ENCODE measurements at regions not wholly inside any gene's neighbourhood (a gene's known extent, or its start where the extent isn't known, plus 50 kb on each side); places are given as distances from the start of the nearest gene placed in this dataset.

GRCh38 chr1:48105165-48105564 lies 108.0 kb upstream of the TRABD2B start:
- Histone ChIP-seq H4K20me1 (ENCODE audit: control insufficient read depth, extremely low read depth, insufficient read depth, low read length) (no peaks in the 10 kb centered on the region), H3K4me1 (ENCODE audit: control insufficient read depth, extremely low read depth, insufficient read depth, low read length) (no peaks in the 10 kb centered on the region), H3K36me3 (ENCODE audit: control insufficient read depth in 2 of 2, extremely low read depth in 1 of 2, insufficient read depth in 2 of 2, low read length in 2 of 2) (no peaks in the 10 kb centered on the region), H3K9ac (ENCODE audit: control insufficient read depth, extremely low read depth, insufficient read depth, low read length) (no peak overlapping the region), H2AFZ (ENCODE audit: control insufficient read depth, low read length) (no peak overlapping the region), H3K9me3 (ENCODE audit: control insufficient read depth, low read depth, low read length) (no peaks in the 10 kb centered on the region), H3K4me3 (ENCODE audit: control insufficient read depth in 2 of 3, extremely low read depth in 1 of 3, insufficient read depth in 2 of 3, low read depth in 1 of 3, low read length in 3 of 3) (no peak overlapping the region), H3K27me3 (ENCODE audit: control insufficient read depth, extremely low read depth, insufficient read depth, low read length) (no peaks in the 10 kb centered on the region), H3K79me2 (ENCODE audit: control insufficient read depth, insufficient read depth, low read length) (no peaks in the 10 kb centered on the region), H3K27ac (ENCODE audit: control insufficient read depth, insufficient read depth, low read length) (no peak overlapping the region), H3K4me2 (ENCODE audit: control insufficient read depth, extremely low read depth, insufficient read depth, low read depth, low read length) (no peak overlapping the region), H3K9me1 (ENCODE audit: control insufficient read depth, extremely low read depth, insufficient read depth, low read length) (no peaks in the 10 kb centered on the region)
- dilution Hi-C loops (cut with MboI; ENCODE audit: extremely low pct_ligation_motif_present, low sequenced_read_pairs) = no loop called here
- FAIRE-seq = no peak
- DNase-seq (ENCODE audit: low read depth, low spot score) = no peak
- TF ChIP-seq CTCF (optimal IDR thresholded peaks at IDR 0.05 in 1 of 3, IDR thresholded peaks at IDR 0.05 in 1 of 3, conservative IDR thresholded peaks at IDR 0.05 in 1 of 3; ENCODE audit: extremely low read depth in 1 of 3, insufficient read depth in 2 of 3, low read length in 3 of 3) = peak in 2 of 3 experiments; percentile 37 to 47
- no peak for TF ChIP-seq EZH2 (IDR thresholded peaks at IDR 0.05; ENCODE audit: low read length)

GRCh38 chr1:48103495-48103894 lies 106.3 kb upstream of the TRABD2B start:
- no peaks in the 10 kb centered on the region for H3K4me1 ChIP-seq (ENCODE audit: control insufficient read depth, extremely low read depth, insufficient read depth, low read length)
- no peak overlapping the region for H3K27ac ChIP-seq (ENCODE audit: control insufficient read depth, insufficient read depth, low read length)
- no peaks in the 10 kb centered on the region for H3K9me3 ChIP-seq (ENCODE audit: control insufficient read depth, low read depth, low read length)
- H3K79me2 ChIP-seq (ENCODE audit: control insufficient read depth, insufficient read depth, low read length) = no peaks in the 10 kb centered on the region
- no peaks in the 10 kb centered on the region for H3K9me1 ChIP-seq (ENCODE audit: control insufficient read depth, extremely low read depth, insufficient read depth, low read length)
- DNase-seq (ENCODE audit: low read depth, low spot score) = no peak
- H4K20me1 ChIP-seq (ENCODE audit: control insufficient read depth, extremely low read depth, insufficient read depth, low read length) = no peaks in the 10 kb centered on the region
- no peak for TF ChIP-seq EZH2 (IDR thresholded peaks at IDR 0.05; ENCODE audit: low read length)
- TF ChIP-seq CTCF (optimal IDR thresholded peaks at IDR 0.05 in 1 of 3, IDR thresholded peaks at IDR 0.05 in 1 of 3, conservative IDR thresholded peaks at IDR 0.05 in 1 of 3; ENCODE audit: extremely low read depth in 1 of 3, insufficient read depth in 2 of 3, low read length in 3 of 3) = no peak
- H3K4me2 ChIP-seq (ENCODE audit: control insufficient read depth, extremely low read depth, insufficient read depth, low read depth, low read length) = no peak overlapping the region
- FAIRE-seq = no peak
- H3K4me3 ChIP-seq (ENCODE audit: control insufficient read depth in 2 of 3, extremely low read depth in 1 of 3, insufficient read depth in 2 of 3, low read depth in 1 of 3, low read length in 3 of 3) = no peak overlapping the region
- no peak overlapping the region for H2AFZ ChIP-seq (ENCODE audit: control insufficient read depth, low read length)
- peaks cover 8% of the 10 kb centered on the region for H3K27me3 ChIP-seq (ENCODE audit: control insufficient read depth, extremely low read depth, insufficient read depth, low read length)
- dilution Hi-C loops (cut with MboI; ENCODE audit: extremely low pct_ligation_motif_present, low sequenced_read_pairs) = no loop called here
- no peak overlapping the region for H3K9ac ChIP-seq (ENCODE audit: control insufficient read depth, extremely low read depth, insufficient read depth, low read length)
- H3K36me3 ChIP-seq (ENCODE audit: control insufficient read depth in 2 of 2, extremely low read depth in 1 of 2, insufficient read depth in 2 of 2, low read length in 2 of 2) = no peaks in the 10 kb centered on the region
